ENCODE measurements at regions not wholly inside any gene's neighbourhood (a gene's known extent, or its start where the extent isn't known, plus 50 kb on each side); places are given as distances from the start of the nearest gene placed in this dataset.

- no peak overlapping the region for H3K4me3 ChIP-seq (replicated peaks in 1 of 2; ENCODE audit: low read depth in 2 of 2, low read length in 2 of 2)
- TF ChIP-seq, protein P1, sequence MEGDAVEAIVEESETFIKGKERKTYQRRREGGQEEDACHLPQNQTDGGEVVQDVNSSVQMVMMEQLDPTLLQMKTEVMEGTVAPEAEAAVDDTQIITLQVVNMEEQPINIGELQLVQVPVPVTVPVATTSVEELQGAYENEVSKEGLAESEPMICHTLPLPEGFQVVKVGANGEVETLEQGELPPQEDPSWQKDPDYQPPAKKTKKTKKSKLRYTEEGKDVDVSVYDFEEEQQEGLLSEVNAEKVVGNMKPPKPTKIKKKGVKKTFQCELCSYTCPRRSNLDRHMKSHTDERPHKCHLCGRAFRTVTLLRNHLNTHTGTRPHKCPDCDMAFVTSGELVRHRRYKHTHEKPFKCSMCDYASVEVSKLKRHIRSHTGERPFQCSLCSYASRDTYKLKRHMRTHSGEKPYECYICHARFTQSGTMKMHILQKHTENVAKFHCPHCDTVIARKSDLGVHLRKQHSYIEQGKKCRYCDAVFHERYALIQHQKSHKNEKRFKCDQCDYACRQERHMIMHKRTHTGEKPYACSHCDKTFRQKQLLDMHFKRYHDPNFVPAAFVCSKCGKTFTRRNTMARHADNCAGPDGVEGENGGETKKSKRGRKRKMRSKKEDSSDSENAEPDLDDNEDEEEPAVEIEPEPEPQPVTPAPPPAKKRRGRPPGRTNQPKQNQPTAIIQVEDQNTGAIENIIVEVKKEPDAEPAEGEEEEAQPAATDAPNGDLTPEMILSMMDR (IDR thresholded peaks at IDR 0.05; ENCODE audit: low read depth, low read length): no peak
- DNase-seq (ENCODE audit: low read depth in 2 of 2): no peak
Observed at GRCh38 chr4:11908712-11909111, 480.0 kb upstream of the HS3ST1 start.

DNA sequence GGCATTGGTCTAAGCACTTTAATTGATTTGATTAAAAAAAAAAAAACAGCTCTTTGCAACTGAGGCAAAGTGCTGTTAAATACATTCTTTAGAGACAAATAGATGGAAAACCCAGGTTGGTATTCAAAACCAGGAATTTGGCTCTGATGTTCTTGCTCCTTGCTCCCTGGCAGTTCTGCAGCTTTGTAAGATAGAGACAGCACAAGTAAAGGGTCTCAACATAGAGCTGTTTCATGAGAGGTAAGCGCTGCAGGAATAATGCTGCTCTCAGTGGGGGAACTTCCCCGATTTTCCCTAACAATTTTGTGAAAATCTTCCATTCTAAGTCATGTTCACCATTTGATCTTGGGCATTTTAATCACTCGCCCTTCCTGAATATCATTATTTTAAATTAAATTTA is 479.5 kb upstream of the HS3ST1 start:
- H3K4me3 ChIP-seq (replicated peaks in 1 of 2; ENCODE audit: low read depth in 2 of 2, low read length in 2 of 2): no peak overlapping the region
- TF ChIP-seq, protein P1 (IDR thresholded peaks at IDR 0.05; ENCODE audit: low read depth, low read length): no peak
- DNase-seq (ENCODE audit: low read depth in 2 of 2): no peak

- no peak overlapping the region for H3K4me3 ChIP-seq (replicated peaks in 1 of 2; ENCODE audit: low read depth in 2 of 2, low read length in 2 of 2)
- TF ChIP-seq, protein P1 (IDR thresholded peaks at IDR 0.05; ENCODE audit: low read depth, low read length): no peak
- DNase-seq (ENCODE audit: low read depth in 2 of 2): peak in 1 of 2 donors; percentile 73
Observed at GRCh38 chr4:11904846-11905739, 476.4 kb upstream of the HS3ST1 start.

GRCh38 chr4:11904117-11904535 is 475.4 kb upstream of the HS3ST1 start:
- H3K4me3 ChIP-seq (replicated peaks in 1 of 2; ENCODE audit: low read depth in 2 of 2, low read length in 2 of 2): no peak overlapping the region
- TF ChIP-seq, protein P1 (IDR thresholded peaks at IDR 0.05; ENCODE audit: low read depth, low read length): no peak
- peak; percentile 56 to 96 for DNase-seq (ENCODE audit: low read depth in 2 of 2)

DNA sequence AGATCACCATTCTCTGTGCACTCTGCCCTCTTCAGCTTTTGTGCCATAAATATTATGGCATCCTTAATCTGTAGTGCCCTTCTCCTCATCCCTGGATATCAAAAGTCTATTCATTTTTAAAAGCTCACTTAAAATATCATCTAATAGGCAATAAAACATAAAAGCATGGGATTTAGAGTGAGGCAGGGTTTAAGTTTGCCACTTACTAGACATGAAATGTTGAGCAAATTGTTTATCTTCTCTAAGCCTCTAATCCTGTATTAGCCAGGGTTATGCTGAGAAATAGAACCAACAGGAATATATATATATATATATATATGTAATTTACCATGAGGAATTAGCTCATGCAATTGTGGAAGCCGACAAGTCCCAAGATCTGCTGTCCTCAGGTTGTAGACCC is 472.4 kb upstream of the HS3ST1 start:
- TF ChIP-seq, protein P1 (IDR thresholded peaks at IDR 0.05; ENCODE audit: low read depth, low read length): no peak
- no peak overlapping the region for H3K4me3 ChIP-seq (replicated peaks in 1 of 2; ENCODE audit: low read depth in 2 of 2, low read length in 2 of 2)
- no peak for DNase-seq (ENCODE audit: low read depth in 2 of 2)

DNA sequence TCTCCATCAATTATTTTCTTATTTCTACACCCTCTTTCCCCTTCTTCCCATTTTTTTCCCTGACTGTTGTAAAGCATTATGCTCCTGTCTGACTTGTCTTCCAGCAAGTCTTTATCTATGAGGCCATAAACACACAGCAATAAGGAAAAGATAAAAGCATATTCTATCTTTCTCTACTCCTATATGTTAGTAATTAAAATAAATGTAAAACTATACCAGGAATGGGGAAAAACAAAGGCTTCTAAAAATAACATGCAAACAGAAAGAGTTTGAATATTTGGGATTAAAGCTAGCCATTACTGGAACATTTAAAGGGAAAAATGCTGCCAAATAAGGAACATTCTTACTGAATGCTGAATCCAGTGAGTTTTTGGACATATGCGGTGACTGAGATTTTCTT is 471.7 kb upstream of the HS3ST1 start:
- no peak for DNase-seq (ENCODE audit: low read depth in 2 of 2)
- H3K4me3 ChIP-seq (replicated peaks in 1 of 2; ENCODE audit: low read depth in 2 of 2, low read length in 2 of 2): no peak overlapping the region
- TF ChIP-seq, protein P1 (IDR thresholded peaks at IDR 0.05; ENCODE audit: low read depth, low read length): no peak

Data from cardiac fibroblast (primary cell).